Putamen (tissue), 1 donor: ENCODE measurements at regions not wholly inside any gene's neighbourhood (a gene's known extent, or its start where the extent isn't known, plus 50 kb on each side); places are given as distances from the start of the nearest gene placed in this dataset.
"Not testable (repeated sequence)": the region's sequence is repeated elsewhere in the genome, so short reads cannot be mapped to it uniquely, and the experiment has no call there.

Experiments used
- DNase-seq: peaks from one replicate; pipeline ENCODE4 v3.0.0-alpha.2; 2016; ENCODE audit warnings: low spot score

- no peak for DNase-seq
These were observed 102.3 kb upstream of the LARP1 start for GRCh38 chr5:154652746-154653417.

GRCh38 chr5:154651795-154652194 lies 103.4 kb upstream of the LARP1 start:
- not testable (repeated sequence) for DNase-seq

- no peak for DNase-seq
These were observed 106.5 kb upstream of the LARP1 start for GRCh38 chr5:154648706-154649105.

- no peak for DNase-seq
These were observed 106.9 kb upstream of the LARP1 start for GRCh38 chr5:154648229-154648628.

- DNase-seq, result no peak
These were observed 107.4 kb upstream of the LARP1 start for GRCh38 chr5:154647761-154648145.

GRCh38 chr5:154647114-154647760 lies 107.9 kb upstream of the LARP1 start:
- no peak for DNase-seq

GRCh38 chr5:154646745-154647113 lies 108.4 kb upstream of the LARP1 start:
- DNase-seq, result no peak

- DNase-seq, result no peak
These were observed 110.3 kb upstream of the LARP1 start for GRCh38 chr5:154644745-154645411.

GRCh38 chr5:154642499-154643245 lies 112.5 kb upstream of the LARP1 start:
- DNase-seq, result no peak

GRCh38 chr5:154640213-154640831 lies 114.9 kb upstream of the LARP1 start:
- DNase-seq, result not testable (repeated sequence)

GRCh38 chr5:154636786-154637185 lies 118.4 kb upstream of the LARP1 start:
- DNase-seq, result not testable (repeated sequence)

GRCh38 chr5:154636271-154636670 lies 118.9 kb upstream of the LARP1 start:
- DNase-seq, result not testable (repeated sequence)

- DNase-seq, result not testable (repeated sequence)
These were observed 121.4 kb upstream of the LARP1 start for GRCh38 chr5:154633744-154634143.

GRCh38 chr5:154631141-154631540 lies 124.0 kb upstream of the LARP1 start:
- DNase-seq, result no peak

- no peak for DNase-seq
These were observed 124.8 kb upstream of the LARP1 start for GRCh38 chr5:154630410-154630809.

GRCh38 chr5:154628685-154629084 lies 126.5 kb upstream of the LARP1 start:
- no peak for DNase-seq

- no peak for DNase-seq
These were observed 127.2 kb upstream of the LARP1 start for GRCh38 chr5:154627698-154628678.

GRCh38 chr5:154626876-154627557 lies 128.2 kb upstream of the LARP1 start:
- no peak for DNase-seq

GRCh38 chr5:154625031-154625430 lies 130.1 kb upstream of the LARP1 start:
- DNase-seq, result peak; percentile 51

GRCh38 chr5:154624341-154624740 lies 130.8 kb upstream of the LARP1 start:
- no peak for DNase-seq
